ENCODE measurements at regions not wholly inside any gene's neighbourhood (a gene's known extent, or its start where the extent isn't known, plus 50 kb on each side); places are given as distances from the start of the nearest gene placed in this dataset.

DNA sequence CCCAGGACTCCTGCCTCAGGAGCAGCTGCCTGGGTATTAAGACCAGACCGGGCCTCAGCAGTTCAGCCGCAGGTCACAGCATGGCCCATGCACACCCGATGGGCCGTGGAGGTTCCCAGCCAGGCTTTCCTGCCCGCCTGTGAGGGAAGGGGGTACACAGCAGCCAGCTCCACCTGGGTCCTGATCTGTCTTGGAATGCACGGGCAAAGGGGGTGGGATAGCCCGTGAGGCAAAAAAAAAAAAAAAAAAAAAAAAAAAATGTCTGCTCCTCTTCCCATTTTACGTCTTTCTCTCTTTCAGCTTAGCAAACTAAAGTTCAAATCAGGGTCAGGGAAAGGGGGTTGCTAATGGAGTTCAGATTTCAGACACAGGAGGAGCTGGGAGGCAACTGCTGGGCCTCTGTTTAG, 385.2 kb downstream of the TNS1 start:
- TF ChIP-seq, protein P1, sequence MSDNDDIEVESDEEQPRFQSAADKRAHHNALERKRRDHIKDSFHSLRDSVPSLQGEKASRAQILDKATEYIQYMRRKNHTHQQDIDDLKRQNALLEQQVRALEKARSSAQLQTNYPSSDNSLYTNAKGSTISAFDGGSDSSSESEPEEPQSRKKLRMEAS (IDR thresholded peaks at IDR 0.05; ENCODE audit: low read depth, low read length) = no peak
- no peak for TF ChIP-seq YY1 (IDR thresholded peaks at IDR 0.05; ENCODE audit: low read depth, low read length)
- TF ChIP-seq POLR2A (IDR thresholded peaks at IDR 0.05; ENCODE audit: low read depth, low read length) = no peak
- TF ChIP-seq, protein P2, sequence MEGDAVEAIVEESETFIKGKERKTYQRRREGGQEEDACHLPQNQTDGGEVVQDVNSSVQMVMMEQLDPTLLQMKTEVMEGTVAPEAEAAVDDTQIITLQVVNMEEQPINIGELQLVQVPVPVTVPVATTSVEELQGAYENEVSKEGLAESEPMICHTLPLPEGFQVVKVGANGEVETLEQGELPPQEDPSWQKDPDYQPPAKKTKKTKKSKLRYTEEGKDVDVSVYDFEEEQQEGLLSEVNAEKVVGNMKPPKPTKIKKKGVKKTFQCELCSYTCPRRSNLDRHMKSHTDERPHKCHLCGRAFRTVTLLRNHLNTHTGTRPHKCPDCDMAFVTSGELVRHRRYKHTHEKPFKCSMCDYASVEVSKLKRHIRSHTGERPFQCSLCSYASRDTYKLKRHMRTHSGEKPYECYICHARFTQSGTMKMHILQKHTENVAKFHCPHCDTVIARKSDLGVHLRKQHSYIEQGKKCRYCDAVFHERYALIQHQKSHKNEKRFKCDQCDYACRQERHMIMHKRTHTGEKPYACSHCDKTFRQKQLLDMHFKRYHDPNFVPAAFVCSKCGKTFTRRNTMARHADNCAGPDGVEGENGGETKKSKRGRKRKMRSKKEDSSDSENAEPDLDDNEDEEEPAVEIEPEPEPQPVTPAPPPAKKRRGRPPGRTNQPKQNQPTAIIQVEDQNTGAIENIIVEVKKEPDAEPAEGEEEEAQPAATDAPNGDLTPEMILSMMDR (IDR thresholded peaks at IDR 0.05 in 2 of 3, conservative IDR thresholded peaks at IDR 0.05 in 1 of 3; ENCODE audit: control insufficient read depth in 2 of 3, extremely low read depth in 1 of 3, insufficient read depth in 1 of 3, low read depth in 3 of 3, low read length in 3 of 3) = no peak
- TF ChIP-seq, protein P3, sequence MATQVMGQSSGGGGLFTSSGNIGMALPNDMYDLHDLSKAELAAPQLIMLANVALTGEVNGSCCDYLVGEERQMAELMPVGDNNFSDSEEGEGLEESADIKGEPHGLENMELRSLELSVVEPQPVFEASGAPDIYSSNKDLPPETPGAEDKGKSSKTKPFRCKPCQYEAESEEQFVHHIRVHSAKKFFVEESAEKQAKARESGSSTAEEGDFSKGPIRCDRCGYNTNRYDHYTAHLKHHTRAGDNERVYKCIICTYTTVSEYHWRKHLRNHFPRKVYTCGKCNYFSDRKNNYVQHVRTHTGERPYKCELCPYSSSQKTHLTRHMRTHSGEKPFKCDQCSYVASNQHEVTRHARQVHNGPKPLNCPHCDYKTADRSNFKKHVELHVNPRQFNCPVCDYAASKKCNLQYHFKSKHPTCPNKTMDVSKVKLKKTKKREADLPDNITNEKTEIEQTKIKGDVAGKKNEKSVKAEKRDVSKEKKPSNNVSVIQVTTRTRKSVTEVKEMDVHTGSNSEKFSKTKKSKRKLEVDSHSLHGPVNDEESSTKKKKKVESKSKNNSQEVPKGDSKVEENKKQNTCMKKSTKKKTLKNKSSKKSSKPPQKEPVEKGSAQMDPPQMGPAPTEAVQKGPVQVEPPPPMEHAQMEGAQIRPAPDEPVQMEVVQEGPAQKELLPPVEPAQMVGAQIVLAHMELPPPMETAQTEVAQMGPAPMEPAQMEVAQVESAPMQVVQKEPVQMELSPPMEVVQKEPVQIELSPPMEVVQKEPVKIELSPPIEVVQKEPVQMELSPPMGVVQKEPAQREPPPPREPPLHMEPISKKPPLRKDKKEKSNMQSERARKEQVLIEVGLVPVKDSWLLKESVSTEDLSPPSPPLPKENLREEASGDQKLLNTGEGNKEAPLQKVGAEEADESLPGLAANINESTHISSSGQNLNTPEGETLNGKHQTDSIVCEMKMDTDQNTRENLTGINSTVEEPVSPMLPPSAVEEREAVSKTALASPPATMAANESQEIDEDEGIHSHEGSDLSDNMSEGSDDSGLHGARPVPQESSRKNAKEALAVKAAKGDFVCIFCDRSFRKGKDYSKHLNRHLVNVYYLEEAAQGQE (IDR thresholded peaks at IDR 0.05; ENCODE audit: low read depth, low read length) = no peak
- TF ChIP-seq POLR2AphosphoS5 (IDR thresholded peaks at IDR 0.05; ENCODE audit: low read length) = no peak
- no peak for TF ChIP-seq NR2C2 (IDR thresholded peaks at IDR 0.05; ENCODE audit: borderline replicate concordance, control insufficient read depth, insufficient read length, low read depth)
- TF ChIP-seq SPI1 (IDR thresholded peaks at IDR 0.05; ENCODE audit: borderline replicate concordance, insufficient read depth, low read depth, low read length) = no peak
- TF ChIP-seq CBFB (IDR thresholded peaks at IDR 0.05; ENCODE audit: low read depth) = no peak
- TF ChIP-seq, protein P4, sequence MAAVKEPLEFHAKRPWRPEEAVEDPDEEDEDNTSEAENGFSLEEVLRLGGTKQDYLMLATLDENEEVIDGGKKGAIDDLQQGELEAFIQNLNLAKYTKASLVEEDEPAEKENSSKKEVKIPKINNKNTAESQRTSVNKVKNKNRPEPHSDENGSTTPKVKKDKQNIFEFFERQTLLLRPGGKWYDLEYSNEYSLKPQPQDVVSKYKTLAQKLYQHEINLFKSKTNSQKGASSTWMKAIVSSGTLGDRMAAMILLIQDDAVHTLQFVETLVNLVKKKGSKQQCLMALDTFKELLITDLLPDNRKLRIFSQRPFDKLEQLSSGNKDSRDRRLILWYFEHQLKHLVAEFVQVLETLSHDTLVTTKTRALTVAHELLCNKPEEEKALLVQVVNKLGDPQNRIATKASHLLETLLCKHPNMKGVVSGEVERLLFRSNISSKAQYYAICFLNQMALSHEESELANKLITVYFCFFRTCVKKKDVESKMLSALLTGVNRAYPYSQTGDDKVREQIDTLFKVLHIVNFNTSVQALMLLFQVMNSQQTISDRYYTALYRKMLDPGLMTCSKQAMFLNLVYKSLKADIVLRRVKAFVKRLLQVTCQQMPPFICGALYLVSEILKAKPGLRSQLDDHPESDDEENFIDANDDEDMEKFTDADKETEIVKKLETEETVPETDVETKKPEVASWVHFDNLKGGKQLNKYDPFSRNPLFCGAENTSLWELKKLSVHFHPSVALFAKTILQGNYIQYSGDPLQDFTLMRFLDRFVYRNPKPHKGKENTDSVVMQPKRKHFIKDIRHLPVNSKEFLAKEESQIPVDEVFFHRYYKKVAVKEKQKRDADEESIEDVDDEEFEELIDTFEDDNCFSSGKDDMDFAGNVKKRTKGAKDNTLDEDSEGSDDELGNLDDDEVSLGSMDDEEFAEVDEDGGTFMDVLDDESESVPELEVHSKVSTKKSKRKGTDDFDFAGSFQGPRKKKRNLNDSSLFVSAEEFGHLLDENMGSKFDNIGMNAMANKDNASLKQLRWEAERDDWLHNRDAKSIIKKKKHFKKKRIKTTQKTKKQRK (IDR thresholded peaks at IDR 0.05; ENCODE audit: low read depth, low read length) = no peak
- TF ChIP-seq BHLHE40 (IDR thresholded peaks at IDR 0.05; ENCODE audit: borderline replicate concordance in 1 of 2, low read depth in 2 of 2, low read length in 1 of 2) = no peak
- no peak for TF ChIP-seq ESRRA (IDR thresholded peaks at IDR 0.05; ENCODE audit: low read length)
- TF ChIP-seq, protein P5, sequence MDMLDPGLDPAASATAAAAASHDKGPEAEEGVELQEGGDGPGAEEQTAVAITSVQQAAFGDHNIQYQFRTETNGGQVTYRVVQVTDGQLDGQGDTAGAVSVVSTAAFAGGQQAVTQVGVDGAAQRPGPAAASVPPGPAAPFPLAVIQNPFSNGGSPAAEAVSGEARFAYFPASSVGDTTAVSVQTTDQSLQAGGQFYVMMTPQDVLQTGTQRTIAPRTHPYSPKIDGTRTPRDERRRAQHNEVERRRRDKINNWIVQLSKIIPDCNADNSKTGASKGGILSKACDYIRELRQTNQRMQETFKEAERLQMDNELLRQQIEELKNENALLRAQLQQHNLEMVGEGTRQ (IDR thresholded peaks at IDR 0.05; ENCODE audit: borderline replicate concordance, low read depth, low read length) = no peak

Measured in GM12878 (cell line).